Caki2 (cell line): ENCODE measurements at regions not wholly inside any gene's neighbourhood (a gene's known extent, or its start where the extent isn't known, plus 50 kb on each side); places are given as distances from the start of the nearest gene placed in this dataset.
A peak's percentile ranks its signal among the peaks of the same experiment; 100 is the strongest.
"Not testable (repeated sequence)": the region's sequence is repeated elsewhere in the genome, so short reads cannot be mapped to it uniquely, and the experiment has no call there.

Experiments
- DNase-seq: peaks from one replicate; pipeline ENCODE4 v3.0.0-alpha.2; 2015; ENCODE audit warnings: low read depth
- in situ Hi-C: cut with HindIII; loops from 2 replicates; pipeline ENCODE4 v1.10.0; 2016; ENCODE audit warnings: low sequenced_read_pairs, low pct_unique_long_range_greater_than_20kb, mixed read lengths

GRCh38 chr2:57701391-57701791 is 345.2 kb upstream of the VRK2 start:
- no peak for DNase-seq
- in situ Hi-C loops, result no loop called here

- no peak for DNase-seq
- in situ Hi-C loops, result no loop called here
Observed at GRCh38 chr2:57703407-57703806, 343.2 kb upstream of the VRK2 start.

- in situ Hi-C loops, result not testable (repeated sequence)
Observed at GRCh38 chr2:57707794-57708193, 338.8 kb upstream of the VRK2 start.

GRCh38 chr2:57711991-57712390 is 334.6 kb upstream of the VRK2 start:
- DNase-seq, result no peak
- in situ Hi-C loops, result no loop called here

More at GRCh38 chr2:57707794-57708193, 338.8 kb upstream of the VRK2 start:
- DNase-seq, result not testable (repeated sequence)

- in situ Hi-C loops, result no loop called here
- peak; percentile 65 for DNase-seq
Observed at GRCh38 chr2:57720728-57721627, 325.6 kb upstream of the VRK2 start.

GRCh38 chr2:57725337-57725947 is 321.2 kb upstream of the VRK2 start:
- DNase-seq, result no peak
- in situ Hi-C loops, result no loop called here

- DNase-seq, result no peak
- in situ Hi-C loops, result no loop called here
Observed at GRCh38 chr2:57726294-57726693, 320.3 kb upstream of the VRK2 start.

- in situ Hi-C loops, result no loop called here
Observed at GRCh38 chr2:57728691-57729090, 317.9 kb upstream of the VRK2 start.

GRCh38 chr2:57733956-57734355 is 312.6 kb upstream of the VRK2 start:
- in situ Hi-C loops, result no loop called here
- no peak for DNase-seq

More at GRCh38 chr2:57728691-57729090, 317.9 kb upstream of the VRK2 start:
- no peak for DNase-seq

GRCh38 chr2:57740891-57741290 is 305.7 kb upstream of the VRK2 start:
- in situ Hi-C loops, result no loop called here
- no peak for DNase-seq

GRCh38 chr2:57753636-57754035 is 293.0 kb upstream of the VRK2 start:
- no peak for DNase-seq
- in situ Hi-C loops, result no loop called here

GRCh38 chr2:57758686-57759085 is 287.9 kb upstream of the VRK2 start:
- in situ Hi-C loops, result no loop called here
- DNase-seq, result no peak

- in situ Hi-C loops, result no loop called here
Observed at GRCh38 chr2:57759131-57759530, 287.5 kb upstream of the VRK2 start.

GRCh38 chr2:57759822-57760300 is 286.7 kb upstream of the VRK2 start:
- peak; percentile 74 for DNase-seq
- in situ Hi-C loops, result no loop called here

More at GRCh38 chr2:57759131-57759530, 287.5 kb upstream of the VRK2 start:
- DNase-seq, result no peak

- in situ Hi-C loops, result no loop called here
- no peak for DNase-seq
Observed at GRCh38 chr2:57760381-57760801, 286.2 kb upstream of the VRK2 start.

- no peak for DNase-seq
- in situ Hi-C loops, result no loop called here
Observed at GRCh38 chr2:57776916-57777315, 269.7 kb upstream of the VRK2 start.

GRCh38 chr2:57782587-57782986 is 264.0 kb upstream of the VRK2 start:
- DNase-seq, result no peak
- in situ Hi-C loops, result no loop called here

- DNase-seq, result no peak
- in situ Hi-C loops, result no loop called here
Observed at GRCh38 chr2:57793310-57793709, 253.3 kb upstream of the VRK2 start.

GRCh38 chr2:57796527-57796926 is 250.1 kb upstream of the VRK2 start:
- DNase-seq, result no peak
- in situ Hi-C loops, result no loop called here
